ENCODE measurements at regions not wholly inside any gene's neighbourhood (a gene's known extent, or its start where the extent isn't known, plus 50 kb on each side); places are given as distances from the start of the nearest gene placed in this dataset.
"Not testable (repeated sequence)": the region's sequence is repeated elsewhere in the genome, so short reads cannot be mapped to it uniquely, and the experiment has no call there.

DNA sequence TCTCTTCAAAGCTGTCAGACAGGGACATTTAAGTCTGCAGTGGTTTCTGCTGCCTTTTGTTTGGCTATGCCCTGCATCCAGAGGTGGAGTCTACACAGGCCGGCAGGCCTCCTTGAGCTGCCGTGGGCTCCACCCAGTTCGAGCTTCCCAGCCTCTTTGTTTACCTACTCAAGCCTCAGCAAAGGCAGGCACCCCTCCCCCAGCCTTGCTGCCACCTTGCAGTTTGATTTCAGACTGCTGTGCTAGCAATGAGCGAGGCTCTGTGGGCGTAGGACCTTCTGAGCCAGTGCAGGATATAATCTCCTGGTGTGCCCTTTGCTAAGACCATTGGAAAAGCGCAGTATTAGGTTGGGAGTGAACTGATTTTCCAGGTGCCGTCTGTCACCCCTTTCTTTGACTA lies 51.0 kb upstream of the VCAM1 start:
- not testable (repeated sequence) for TF ChIP-seq EZH2phosphoT487 (IDR thresholded peaks at IDR 0.05; ENCODE audit: low read depth, severe bottlenecking, unreplicated experiment); EZH2 (IDR thresholded peaks at IDR 0.05; ENCODE audit: borderline replicate concordance)
